Choroid plexus epithelial cell (primary cell): ENCODE measurements at regions not wholly inside any gene's neighbourhood (a gene's known extent, or its start where the extent isn't known, plus 50 kb on each side); places are given as distances from the start of the nearest gene placed in this dataset.

ENCODE experiments used
- DNase-seq: peaks from one replicate; pipeline ENCODE4 v3.0.0-alpha.2; 2010; ENCODE audit warnings: low read depth
- H3K4me3 ChIP-seq: 2 replicates; pipeline ENCODE4 v1.5.1; 2011; ENCODE audit warnings: low read depth, mild to moderate bottlenecking, control low read depth, low read length, moderate library complexity
- TF ChIP-seq, protein P1 (sequence below): conservative IDR thresholded peaks from 2 replicates; pipeline ENCODE4 v1.5.1; 2011; ENCODE audit warnings: low read depth, mild to moderate bottlenecking, control low read depth, inconsistent platforms, low read length, moderate library complexity

DNA sequence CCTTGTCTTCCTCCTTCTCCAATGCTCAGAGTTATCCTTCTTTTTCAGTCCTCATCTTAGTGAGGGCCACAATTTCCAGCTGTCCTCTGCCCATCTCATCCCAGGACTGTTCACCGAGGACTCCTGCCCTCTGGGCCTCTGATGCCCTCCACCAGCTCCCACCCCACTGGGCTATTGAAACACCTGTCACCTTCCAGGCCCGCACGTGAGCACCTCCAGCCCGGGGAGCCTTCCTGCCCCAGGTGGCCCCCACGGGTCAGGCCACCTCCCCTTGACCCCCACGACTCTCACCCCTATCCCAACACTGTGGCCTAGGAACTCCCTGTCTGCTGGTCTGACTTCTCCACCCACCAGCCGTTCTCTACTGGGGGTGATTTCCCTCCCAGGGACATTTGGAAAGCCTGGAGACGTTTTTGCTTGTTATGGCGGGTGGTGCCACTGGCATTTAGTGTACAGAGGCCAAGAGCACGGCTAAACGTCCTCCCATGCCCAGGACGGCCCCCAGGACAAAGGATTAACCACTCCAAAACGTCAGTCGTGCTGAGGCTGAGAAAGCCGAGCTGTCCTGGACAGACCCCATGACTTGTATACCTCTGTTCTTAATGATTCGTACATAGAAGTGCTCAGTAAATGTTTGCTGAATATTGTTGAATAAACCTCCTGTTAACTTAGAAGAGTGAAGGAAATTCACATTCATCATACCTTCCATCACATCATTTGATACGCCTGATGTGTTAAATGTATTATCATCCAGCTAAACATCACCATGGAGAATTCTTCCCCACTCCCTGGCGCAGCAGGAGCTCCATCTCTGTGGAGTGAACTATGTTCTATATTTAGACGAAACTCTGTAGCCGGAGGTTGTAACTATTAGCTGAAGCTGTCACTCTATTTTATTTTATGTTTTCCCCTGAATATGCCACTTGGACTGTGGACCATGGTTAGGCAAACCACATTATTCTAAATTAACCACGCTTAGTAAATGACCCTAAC is 270.1 kb upstream of the SHH start:
- TF ChIP-seq, protein P1, sequence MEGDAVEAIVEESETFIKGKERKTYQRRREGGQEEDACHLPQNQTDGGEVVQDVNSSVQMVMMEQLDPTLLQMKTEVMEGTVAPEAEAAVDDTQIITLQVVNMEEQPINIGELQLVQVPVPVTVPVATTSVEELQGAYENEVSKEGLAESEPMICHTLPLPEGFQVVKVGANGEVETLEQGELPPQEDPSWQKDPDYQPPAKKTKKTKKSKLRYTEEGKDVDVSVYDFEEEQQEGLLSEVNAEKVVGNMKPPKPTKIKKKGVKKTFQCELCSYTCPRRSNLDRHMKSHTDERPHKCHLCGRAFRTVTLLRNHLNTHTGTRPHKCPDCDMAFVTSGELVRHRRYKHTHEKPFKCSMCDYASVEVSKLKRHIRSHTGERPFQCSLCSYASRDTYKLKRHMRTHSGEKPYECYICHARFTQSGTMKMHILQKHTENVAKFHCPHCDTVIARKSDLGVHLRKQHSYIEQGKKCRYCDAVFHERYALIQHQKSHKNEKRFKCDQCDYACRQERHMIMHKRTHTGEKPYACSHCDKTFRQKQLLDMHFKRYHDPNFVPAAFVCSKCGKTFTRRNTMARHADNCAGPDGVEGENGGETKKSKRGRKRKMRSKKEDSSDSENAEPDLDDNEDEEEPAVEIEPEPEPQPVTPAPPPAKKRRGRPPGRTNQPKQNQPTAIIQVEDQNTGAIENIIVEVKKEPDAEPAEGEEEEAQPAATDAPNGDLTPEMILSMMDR = no peak
- H3K4me3 ChIP-seq = no peak overlapping the region

DNA sequence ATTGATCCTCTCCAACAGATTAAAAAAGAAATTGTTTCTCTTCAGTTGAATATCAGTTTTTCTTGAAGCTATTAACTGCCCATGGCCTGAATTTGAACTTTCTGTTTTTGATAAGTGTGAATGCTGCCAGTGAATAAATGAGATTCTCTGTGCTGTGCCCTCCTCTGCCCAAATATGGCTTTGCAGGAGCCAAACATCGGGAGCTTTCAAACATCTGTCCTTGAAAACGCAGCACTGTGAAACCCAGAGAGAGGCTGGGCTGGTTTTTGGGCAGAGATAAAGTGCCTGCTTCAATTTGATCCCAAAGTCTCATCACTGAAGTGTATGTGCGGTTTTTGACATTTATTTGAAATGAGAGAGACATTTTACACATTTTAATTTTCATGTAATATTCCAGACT is 268.3 kb upstream of the SHH start:
- no peak for DNase-seq

More for the DNA sequence above, 270.1 kb upstream of the SHH start:
- no peak for DNase-seq

DNA sequence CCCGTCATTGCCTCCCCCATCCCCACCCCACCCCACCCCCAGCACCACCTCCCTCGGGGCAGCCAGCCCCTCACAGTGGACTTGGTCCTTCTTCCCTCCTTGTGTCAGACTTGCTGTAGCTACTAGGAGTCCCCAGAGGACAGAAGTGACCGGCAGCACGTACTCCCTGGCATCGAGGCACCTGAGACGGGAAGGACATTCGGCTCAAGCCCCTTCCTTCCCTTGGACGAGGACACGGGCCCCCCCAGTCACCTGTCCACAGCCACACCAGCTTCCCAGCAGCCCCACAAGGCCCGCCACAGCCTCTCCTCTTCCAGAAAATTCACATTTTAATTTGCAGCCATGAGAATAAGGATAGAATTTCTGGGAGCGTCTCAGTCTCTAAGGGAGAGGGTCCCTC is 267.8 kb upstream of the SHH start:
- no peak overlapping the region for H3K4me3 ChIP-seq
- no peak for DNase-seq
- TF ChIP-seq, protein P1 = no peak

More for the DNA sequence above, 268.3 kb upstream of the SHH start:
- no peak overlapping the region for H3K4me3 ChIP-seq
- TF ChIP-seq, protein P1 = no peak

DNA sequence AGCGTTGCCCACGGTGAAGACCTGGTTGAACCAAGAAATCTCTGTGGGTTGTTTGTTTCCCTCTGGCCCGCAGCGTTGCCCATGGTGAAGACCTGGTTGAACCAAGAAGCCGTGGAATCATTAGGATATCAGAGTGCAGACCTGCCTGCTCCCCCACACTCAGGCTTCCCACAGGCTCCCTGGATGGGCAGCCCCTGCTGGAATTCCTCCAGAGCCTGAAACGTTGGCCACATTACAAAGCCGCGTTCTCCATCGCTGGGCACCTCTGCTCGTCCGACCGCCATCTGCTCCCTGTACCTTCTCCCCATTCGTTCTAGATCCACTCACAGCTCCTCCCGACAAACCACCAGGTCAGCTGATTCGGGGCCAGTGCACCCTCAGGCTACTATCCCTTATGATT is 266.9 kb upstream of the SHH start:
- DNase-seq = no peak
- H3K4me3 ChIP-seq = no peak overlapping the region
- TF ChIP-seq, protein P1 = no peak

DNA sequence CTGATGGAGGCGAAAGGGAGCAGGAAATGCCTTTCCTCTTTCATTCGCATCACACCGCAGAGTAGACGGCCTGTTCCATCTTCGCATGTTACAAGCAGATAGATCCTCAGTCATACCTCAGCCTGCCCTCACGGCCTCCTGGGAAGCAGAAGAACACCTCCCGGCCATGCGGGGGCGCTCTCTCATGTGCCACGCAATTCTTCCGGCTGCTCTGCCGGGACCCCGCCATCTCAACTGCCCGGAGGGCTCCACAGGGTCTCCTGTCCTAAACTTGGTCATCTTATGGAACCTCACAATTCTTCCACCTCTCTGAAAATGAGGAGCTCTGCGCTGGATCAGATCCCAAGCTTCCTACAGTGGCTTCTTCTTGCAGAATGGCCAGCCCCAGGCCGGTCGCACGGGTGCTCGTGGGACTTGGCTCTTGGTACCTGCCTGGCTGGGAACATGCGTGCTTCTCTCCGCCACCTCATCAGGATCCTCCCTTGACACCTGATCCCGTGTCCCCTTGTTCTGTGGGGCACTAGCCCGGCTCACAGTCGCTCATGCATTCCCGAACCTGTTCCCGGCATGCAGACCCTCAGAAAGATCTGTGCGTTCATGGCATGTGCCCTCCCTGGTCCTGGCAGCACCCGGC is 262.8 kb upstream of the SHH start:
- TF ChIP-seq, protein P1 = no peak
- no peak for DNase-seq

DNA sequence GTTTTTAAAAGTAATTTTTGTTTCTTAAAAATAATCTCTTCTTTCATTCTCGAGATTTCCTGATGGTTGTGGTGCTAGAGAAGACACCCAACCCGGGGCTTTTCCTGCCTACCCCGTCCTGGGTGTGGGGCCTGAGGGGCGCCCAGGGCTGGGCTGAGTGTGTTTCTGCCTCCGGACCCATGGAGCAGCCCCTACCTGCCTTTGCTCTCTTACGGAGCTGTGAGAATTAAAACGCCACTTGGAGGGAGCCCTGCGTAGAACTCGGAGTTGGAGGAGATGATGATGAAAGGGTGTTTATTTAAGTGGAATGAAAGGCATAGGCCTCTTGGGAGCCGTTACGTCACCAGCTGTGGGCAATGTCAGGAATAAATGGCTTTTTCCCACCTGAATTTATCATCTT is 261.8 kb upstream of the SHH start:
- TF ChIP-seq, protein P1 = no peak
- no peak overlapping the region for H3K4me3 ChIP-seq
- no peak for DNase-seq

More for the DNA sequence above, 262.8 kb upstream of the SHH start:
- H3K4me3 ChIP-seq = no peak overlapping the region
